ENCODE measurements at regions not wholly inside any gene's neighbourhood (a gene's known extent, or its start where the extent isn't known, plus 50 kb on each side); places are given as distances from the start of the nearest gene placed in this dataset.

GRCh38 chr20:39210341-39211036 is 248.3 kb downstream of the DHX35 start:
- Histone ChIP-seq H3K9me3 (ENCODE audit: low read depth) (no peaks in the 10 kb centered on the region), H3K4me1 (ENCODE audit: insufficient read depth) (no peaks in the 10 kb centered on the region), H2AFZ (no peak overlapping the region), H3K27ac (no peak overlapping the region), H4K20me1 (ENCODE audit: insufficient read depth, poor library complexity, severe bottlenecking) (no peaks in the 10 kb centered on the region), H3K36me3 (replicated peaks; ENCODE audit: insufficient read depth, low read depth) (no peaks in the 10 kb centered on the region), H3K79me2 (no peaks in the 10 kb centered on the region), H3K4me3 (no peak overlapping the region), H3K9me2 (replicated peaks; ENCODE audit: insufficient read depth) (no peaks in the 10 kb centered on the region), H3K27me3 (no peaks in the 10 kb centered on the region), H3K4me2 (no peak overlapping the region)
- WGBS (ENCODE audit: low lambda C conversion rate, missing lambda C conversion rate) = 47% methylated on average over 11 of the region's 11 CpGs
- no peak for TF ChIP-seq EZH2phosphoT487 (IDR thresholded peaks at IDR 0.05; ENCODE audit: low read depth, severe bottlenecking, unreplicated experiment)
- no peak for TF ChIP-seq EZH2 (IDR thresholded peaks at IDR 0.05; ENCODE audit: borderline replicate concordance)
- no peak for TF ChIP-seq CTCF (IDR thresholded peaks at IDR 0.05; ENCODE audit: poor library complexity)
- no peak for DNase-seq (ENCODE audit: low spot score)

- Histone ChIP-seq H3K36me3 (replicated peaks; ENCODE audit: insufficient read depth, low read depth) (no peaks in the 10 kb centered on the region), H3K9me2 (replicated peaks; ENCODE audit: insufficient read depth) (no peaks in the 10 kb centered on the region), H3K9me3 (ENCODE audit: low read depth) (no peaks in the 10 kb centered on the region), H3K4me1 (ENCODE audit: insufficient read depth) (no peaks in the 10 kb centered on the region), H4K20me1 (ENCODE audit: insufficient read depth, poor library complexity, severe bottlenecking) (no peaks in the 10 kb centered on the region), H2AFZ (no peak overlapping the region), H3K27me3 (no peaks in the 10 kb centered on the region), H3K4me2 (no peak overlapping the region), H3K79me2 (no peaks in the 10 kb centered on the region), H3K4me3 (no peak overlapping the region), H3K27ac (no peak overlapping the region)
- 81% methylated on average over 4 of the region's 4 CpGs for WGBS (ENCODE audit: low lambda C conversion rate, missing lambda C conversion rate)
- TF ChIP-seq EZH2phosphoT487 (IDR thresholded peaks at IDR 0.05; ENCODE audit: low read depth, severe bottlenecking, unreplicated experiment) = no peak
- TF ChIP-seq CTCF (IDR thresholded peaks at IDR 0.05; ENCODE audit: poor library complexity) = no peak
- TF ChIP-seq EZH2 (IDR thresholded peaks at IDR 0.05; ENCODE audit: borderline replicate concordance) = no peak
- no peak for DNase-seq (ENCODE audit: low spot score)
Observed at GRCh38 chr20:39206899-39207564, 244.9 kb downstream of the DHX35 start.

GRCh38 chr20:39195582-39196021 is 233.5 kb downstream of the DHX35 start:
- Histone ChIP-seq H3K36me3 (replicated peaks; ENCODE audit: insufficient read depth, low read depth) (no peaks in the 10 kb centered on the region), H3K4me2 (no peak overlapping the region), H3K4me3 (no peak overlapping the region), H3K9me3 (ENCODE audit: low read depth) (no peaks in the 10 kb centered on the region), H3K9me2 (replicated peaks; ENCODE audit: insufficient read depth) (no peaks in the 10 kb centered on the region), H3K27ac (no peak overlapping the region), H3K4me1 (ENCODE audit: insufficient read depth) (no peaks in the 10 kb centered on the region), H4K20me1 (ENCODE audit: insufficient read depth, poor library complexity, severe bottlenecking) (no peaks in the 10 kb centered on the region), H3K27me3 (no peaks in the 10 kb centered on the region), H2AFZ (no peak overlapping the region), H3K79me2 (no peaks in the 10 kb centered on the region)
- TF ChIP-seq EZH2 (IDR thresholded peaks at IDR 0.05; ENCODE audit: borderline replicate concordance) (no peak), CTCF (IDR thresholded peaks at IDR 0.05; ENCODE audit: poor library complexity) (no peak), EZH2phosphoT487 (IDR thresholded peaks at IDR 0.05; ENCODE audit: low read depth, severe bottlenecking, unreplicated experiment) (no peak)
- WGBS (ENCODE audit: low lambda C conversion rate, missing lambda C conversion rate) = 64% methylated on average over 8 of the region's 8 CpGs
- peak; percentile 23 for DNase-seq (ENCODE audit: low spot score)
